Esophagus squamous epithelium (tissue), 5 donors: ENCODE measurements at regions not wholly inside any gene's neighbourhood (a gene's known extent, or its start where the extent isn't known, plus 50 kb on each side); places are given as distances from the start of the nearest gene placed in this dataset.

ENCODE experiments used
- DNase-seq: peaks from one replicate; lab custom pipeline; 2025; lab: John Stamatoyannopoulos, UW
- H3K27ac ChIP-seq, 4 donors: fragments of 200-600 bp; sonication (generic); one replicate each; pipeline ENCODE4 v1.5.1; 2016 to 2019; ENCODE audit warnings: mild to moderate bottlenecking in 1 of 4
- H3K27me3 ChIP-seq, 4 donors: fragments of 200-600 bp; sonication (generic); 1 replicate in 3 of 4; 2 replicates in 1 of 4; pipeline versions ENCODE4 v1.5.1 to v1.6.0; 2017 to 2021; ENCODE audit warnings: antibody characterized with exemption in 1 of 4
- H3K36me3 ChIP-seq, 3 donors: fragments of 200-600 bp; sonication (generic); one replicate each; pipeline ENCODE4 v1.5.1; 2016 to 2019
- H3K4me1 ChIP-seq, 3 donors: fragments of 200-600 bp; sonication (generic); one replicate each; pipeline ENCODE4 v1.5.1; 2017 to 2019
- H3K4me3 ChIP-seq, 4 donors: fragments of 200-600 bp; sonication (generic); 1 replicate in 3 of 4; 2 replicates in 1 of 4; pipeline ENCODE4 v1.5.1; 2016 to 2019; ENCODE audit warnings: mild to moderate bottlenecking in 2 of 4, moderate library complexity in 1 of 4
- H3K9me3 ChIP-seq, 3 donors: fragments of 200-600 bp; sonication (generic); one replicate each; pipeline ENCODE4 v1.5.1; 2016 to 2019
- CTCF ChIP-seq, 6 experiments: fragments of 450-650 bp in 4 of 6; fragments of 200-600 bp in 2 of 6; sonication (generic) in 2 of 6; IDR thresholded peaks; one replicate each; pipeline ENCODE4 v1.5.1; 2016 to 2019; ENCODE audit warnings: antibody characterized with exemption in 6 of 6, mild to moderate bottlenecking in 4 of 6, moderate library complexity in 4 of 6
- POLR2A ChIP-seq, 4 donors: fragments of 450-650 bp; IDR thresholded peaks; one replicate each; pipeline ENCODE4 v1.6.1; 2017; ENCODE audit warnings: antibody characterized with exemption in 4 of 4, mild to moderate bottlenecking in 4 of 4, moderate library complexity in 3 of 4
- WGBS, 2 donors: methylation state at CpG; one replicate each; pipeline ENCODE4 v1.1.5; 2018; 5-methylcytosine and 5-hydroxymethylcytosine counted together
- intact Hi-C: fragments of 100-400 bp; cut with DNase I; formaldehyde crosslinking; loops from one replicate; pipeline ENCODE4 v1.15.0; 2022
- donor health status: DM: yes; HTN: yes; CAD: no.

- Histone ChIP-seq H3K36me3 (no peaks in the 10 kb centered on the region), H3K4me3 (no peak overlapping the region), H3K4me1 (no peaks in the 10 kb centered on the region), H3K27me3 (no peaks in the 10 kb centered on the region), H3K27ac (no peak overlapping the region), H3K9me3 (peaks cover 0 to 7% (median 0%) of the 10 kb centered on the region in 3 donors)
- intact Hi-C loops = no loop called here
- TF ChIP-seq POLR2A (IDR thresholded peaks at IDR 0.05) (no peak), CTCF (IDR thresholded peaks at IDR 0.05) (no peak)
- no peak for DNase-seq
- 85 to 86% methylated on average over 4 of the region's 4 CpGs for WGBS, 2 donors
Observed at GRCh38 chr3:72203105-72203504, 418.2 kb upstream of the PROK2 start.

GRCh38 chr3:72200332-72200731, 415.4 kb upstream of the PROK2 start:
- Histone ChIP-seq H3K4me3 (no peak overlapping the region), H3K9me3 (peaks cover 0 to 7% (median 0%) of the 10 kb centered on the region in 3 donors), H3K4me1 (no peaks in the 10 kb centered on the region), H3K27me3 (peaks cover 0 to 3% (median 0%) of the 10 kb centered on the region in 4 donors), H3K36me3 (no peaks in the 10 kb centered on the region), H3K27ac (no peak overlapping the region)
- DNase-seq = no peak
- WGBS, 2 donors = 87 to 90% methylated on average over 1 of the region's 1 CpG
- TF ChIP-seq CTCF (IDR thresholded peaks at IDR 0.05) (no peak), POLR2A (IDR thresholded peaks at IDR 0.05) (no peak)
- intact Hi-C loops = no loop called here

GRCh38 chr3:72199530-72199929, 414.6 kb upstream of the PROK2 start:
- H3K4me3 ChIP-seq = no peak overlapping the region
- H3K9me3 ChIP-seq = peaks cover 0 to 7% (median 0%) of the 10 kb centered on the region in 3 donors
- intact Hi-C loops = no loop called here
- no peak for DNase-seq
- no peak overlapping the region for H3K27ac ChIP-seq
- H3K4me1 ChIP-seq = no peaks in the 10 kb centered on the region
- H3K36me3 ChIP-seq = no peaks in the 10 kb centered on the region
- H3K27me3 ChIP-seq = peaks cover 0 to 3% (median 0%) of the 10 kb centered on the region in 4 donors
- no peak for TF ChIP-seq POLR2A (IDR thresholded peaks at IDR 0.05)
- TF ChIP-seq CTCF (IDR thresholded peaks at IDR 0.05) = no peak
- 69 to 82% methylated on average over 3 of the region's 3 CpGs for WGBS, 2 donors

- H3K27ac ChIP-seq = no peak overlapping the region
- H3K36me3 ChIP-seq = no peaks in the 10 kb centered on the region
- no peak for TF ChIP-seq POLR2A (IDR thresholded peaks at IDR 0.05)
- no peak for TF ChIP-seq CTCF (IDR thresholded peaks at IDR 0.05)
- H3K4me3 ChIP-seq = no peak overlapping the region
- WGBS, 2 donors = 82 to 83% methylated on average over 6 of the region's 6 CpGs
- intact Hi-C loops = no loop called here
- peaks cover 0 to 3% (median 0%) of the 10 kb centered on the region in 4 donors for H3K27me3 ChIP-seq
- DNase-seq = no peak
- no peaks in the 10 kb centered on the region for H3K4me1 ChIP-seq
- H3K9me3 ChIP-seq = peaks cover 0 to 14% (median 0%) of the 10 kb centered on the region in 3 donors
Observed at GRCh38 chr3:72196377-72196929, 411.5 kb upstream of the PROK2 start.

- H3K4me3 ChIP-seq = no peak overlapping the region
- no peaks in the 10 kb centered on the region for H3K36me3 ChIP-seq
- 78 to 84% methylated on average over 2 to 3 of the region's 3 CpGs for WGBS, 2 donors
- intact Hi-C loops = no loop called here
- no peaks in the 10 kb centered on the region for H3K4me1 ChIP-seq
- peaks cover 0 to 13% (median 0%) of the 10 kb centered on the region in 3 donors for H3K9me3 ChIP-seq
- H3K27ac ChIP-seq = no peak overlapping the region
- no peak for TF ChIP-seq CTCF (IDR thresholded peaks at IDR 0.05)
- no peak for TF ChIP-seq POLR2A (IDR thresholded peaks at IDR 0.05)
- peaks cover 0 to 3% (median 0%) of the 10 kb centered on the region in 4 donors for H3K27me3 ChIP-seq
- no peak for DNase-seq
Observed at GRCh38 chr3:72195895-72196294, 410.9 kb upstream of the PROK2 start.
